Activated T-cell treated with anti-CD3 and anti-CD28 coated beads, Interleukin-2, amount 50 U/mL, for 4 hours (primary cell): ENCODE measurements at regions not wholly inside any gene's neighbourhood (a gene's known extent, or its start where the extent isn't known, plus 50 kb on each side); places are given as distances from the start of the nearest gene placed in this dataset.

Experiments used
- ATAC-seq, 2 donors: fragments of 200-7000 bp; cut with Tn5 transposase; one replicate each; pipeline ENCODE4 v1.10.0; 2021
- DNase-seq: peaks from one replicate; pipeline ENCODE4 v3.0.0-alpha.2; 2020
- H3K27me3 Mint-ChIP-seq: one replicate; pipeline ENCODE4 v1.8.0; 2021; ENCODE audit warnings: low read depth, mixed read lengths
- H3K36me3 Mint-ChIP-seq: one replicate; pipeline ENCODE4 v1.8.0; 2022; ENCODE audit warnings: mixed read lengths; ENCODE audit not compliant: insufficient read depth
- H3K4me1 Mint-ChIP-seq: one replicate; pipeline ENCODE4 v1.8.0; 2021; ENCODE audit warnings: low read depth, mixed read lengths
- H3K4me3 Mint-ChIP-seq: one replicate; pipeline ENCODE4 v1.8.0; 2021; ENCODE audit warnings: mild to moderate bottlenecking, moderate library complexity, mixed read lengths
- H3K9me3 Mint-ChIP-seq: one replicate; pipeline ENCODE4 v1.8.0; 2021; ENCODE audit warnings: mixed read lengths

- DNase-seq (no peak), ATAC-seq (no peak)
- peaks cover 2% of the 10 kb centered on the region for H3K9me3 Mint-ChIP-seq
- H3K36me3 Mint-ChIP-seq, result no peaks in the 10 kb centered on the region
- H3K4me1 Mint-ChIP-seq, result no peaks in the 10 kb centered on the region
- H3K4me3 Mint-ChIP-seq, result no peak overlapping the region
- peaks cover 18% of the 10 kb centered on the region for H3K27me3 Mint-ChIP-seq
Measured at GRCh38 chr2:239891698-239892097, 133.4 kb downstream of the NDUFA10 start.

GRCh38 chr2:239890206-239890746 is 134.9 kb downstream of the NDUFA10 start:
- no peak for DNase-seq
- Mint-ChIP-seq H3K36me3 (no peaks in the 10 kb centered on the region), H3K4me3 (no peak overlapping the region), H3K27me3 (peaks cover 16% of the 10 kb centered on the region), H3K9me3 (peaks cover 7% of the 10 kb centered on the region), H3K4me1 (no peaks in the 10 kb centered on the region)
- no peak for ATAC-seq

- no peak overlapping the region for H3K4me3 Mint-ChIP-seq
- H3K4me1 Mint-ChIP-seq, result no peaks in the 10 kb centered on the region
- DNase-seq (no peak), ATAC-seq (no peak)
- peaks cover 11% of the 10 kb centered on the region for H3K9me3 Mint-ChIP-seq
- H3K36me3 Mint-ChIP-seq, result no peaks in the 10 kb centered on the region
- peaks cover 11% of the 10 kb centered on the region for H3K27me3 Mint-ChIP-seq
Measured at GRCh38 chr2:239889641-239890121, 135.5 kb downstream of the NDUFA10 start.

GRCh38 chr2:239887604-239888003 is 137.5 kb downstream of the NDUFA10 start:
- H3K4me3 Mint-ChIP-seq, result no peak overlapping the region
- peaks cover 1% of the 10 kb centered on the region for H3K27me3 Mint-ChIP-seq
- H3K9me3 Mint-ChIP-seq, result peaks cover 17% of the 10 kb centered on the region

GRCh38 chr2:239886781-239887180 is 138.4 kb downstream of the NDUFA10 start:
- peaks cover 3% of the 10 kb centered on the region for H3K27me3 Mint-ChIP-seq
- peaks cover 17% of the 10 kb centered on the region for H3K9me3 Mint-ChIP-seq
- ATAC-seq (no peak), DNase-seq (no peak)
- no peak overlapping the region for H3K4me3 Mint-ChIP-seq
- H3K36me3 Mint-ChIP-seq, result no peaks in the 10 kb centered on the region
- peaks cover 5% of the 10 kb centered on the region for H3K4me1 Mint-ChIP-seq

More at GRCh38 chr2:239887604-239888003, 137.5 kb downstream of the NDUFA10 start:
- no peaks in the 10 kb centered on the region for H3K4me1 Mint-ChIP-seq
- DNase-seq (no peak), ATAC-seq (no peak)
- no peaks in the 10 kb centered on the region for H3K36me3 Mint-ChIP-seq

- ATAC-seq (no peak), DNase-seq (no peak)
- Mint-ChIP-seq H3K4me3 (no peak overlapping the region), H3K36me3 (no peaks in the 10 kb centered on the region), H3K4me1 (peaks cover 5% of the 10 kb centered on the region), H3K9me3 (peaks cover 17% of the 10 kb centered on the region), H3K27me3 (peaks cover 5% of the 10 kb centered on the region)
Measured at GRCh38 chr2:239884875-239885274, 140.3 kb downstream of the NDUFA10 start.

- no peak overlapping the region for H3K4me3 Mint-ChIP-seq
- H3K4me1 Mint-ChIP-seq, result peaks cover 5% of the 10 kb centered on the region
- ATAC-seq (no peak), DNase-seq (no peak)
- peaks cover 17% of the 10 kb centered on the region for H3K9me3 Mint-ChIP-seq
- H3K36me3 Mint-ChIP-seq, result no peaks in the 10 kb centered on the region
- peaks cover 5% of the 10 kb centered on the region for H3K27me3 Mint-ChIP-seq
Measured at GRCh38 chr2:239884051-239884405, 141.1 kb downstream of the NDUFA10 start.

GRCh38 chr2:239883326-239884050 is 141.7 kb downstream of the NDUFA10 start:
- Mint-ChIP-seq H3K27me3 (peaks cover 5% of the 10 kb centered on the region), H3K4me3 (no peak overlapping the region), H3K4me1 (peaks cover 5% of the 10 kb centered on the region), H3K36me3 (no peaks in the 10 kb centered on the region), H3K9me3 (peaks cover 17% of the 10 kb centered on the region)
- ATAC-seq (no peak), DNase-seq (no peak)

- ATAC-seq (no peak), DNase-seq (no peak)
- Mint-ChIP-seq H3K9me3 (peaks cover 17% of the 10 kb centered on the region), H3K27me3 (peaks cover 5% of the 10 kb centered on the region), H3K4me3 (no peak overlapping the region), H3K36me3 (no peaks in the 10 kb centered on the region), H3K4me1 (peaks cover 6% of the 10 kb centered on the region)
Measured at GRCh38 chr2:239882781-239883180, 142.4 kb downstream of the NDUFA10 start.

- peaks cover 17% of the 10 kb centered on the region for H3K9me3 Mint-ChIP-seq
- no peak overlapping the region for H3K4me3 Mint-ChIP-seq
Measured at GRCh38 chr2:239882331-239882732, 142.8 kb downstream of the NDUFA10 start.

GRCh38 chr2:239881561-239882320 is 143.4 kb downstream of the NDUFA10 start:
- H3K4me3 Mint-ChIP-seq, result no peak overlapping the region
- H3K27me3 Mint-ChIP-seq, result peaks cover 5% of the 10 kb centered on the region
- DNase-seq, result no peak
- H3K36me3 Mint-ChIP-seq, result no peaks in the 10 kb centered on the region
- no peak for ATAC-seq
- peaks cover 15% of the 10 kb centered on the region for H3K9me3 Mint-ChIP-seq
- H3K4me1 Mint-ChIP-seq, result peaks cover 6% of the 10 kb centered on the region

More at GRCh38 chr2:239882331-239882732, 142.8 kb downstream of the NDUFA10 start:
- Mint-ChIP-seq H3K27me3 (peaks cover 5% of the 10 kb centered on the region), H3K36me3 (no peaks in the 10 kb centered on the region), H3K4me1 (peaks cover 6% of the 10 kb centered on the region)
- ATAC-seq, result peak in 1 of 2 donors; percentile 50
- peak; percentile 50 for DNase-seq

- H3K4me3 Mint-ChIP-seq, result no peak overlapping the region
- no peak for DNase-seq
- peaks cover 6% of the 10 kb centered on the region for H3K4me1 Mint-ChIP-seq
- peaks cover 4% of the 10 kb centered on the region for H3K27me3 Mint-ChIP-seq
- H3K9me3 Mint-ChIP-seq, result peaks cover 10% of the 10 kb centered on the region
- H3K36me3 Mint-ChIP-seq, result no peaks in the 10 kb centered on the region
- ATAC-seq, result no peak
Measured at GRCh38 chr2:239881031-239881471, 144.1 kb downstream of the NDUFA10 start.

GRCh38 chr2:239880396-239880795 is 144.7 kb downstream of the NDUFA10 start:
- Mint-ChIP-seq H3K36me3 (no peaks in the 10 kb centered on the region), H3K4me1 (peaks cover 6% of the 10 kb centered on the region), H3K9me3 (peaks cover 10% of the 10 kb centered on the region), H3K27me3 (peaks cover 5% of the 10 kb centered on the region), H3K4me3 (no peak overlapping the region)
- no peak for DNase-seq
- ATAC-seq, result no peak

- ATAC-seq, result no peak
- Mint-ChIP-seq H3K9me3 (peaks cover 4% of the 10 kb centered on the region), H3K4me1 (peaks cover 6% of the 10 kb centered on the region), H3K36me3 (no peaks in the 10 kb centered on the region), H3K4me3 (no peak overlapping the region), H3K27me3 (peaks cover 8% of the 10 kb centered on the region)
- DNase-seq, result no peak
Measured at GRCh38 chr2:239879423-239880084, 145.6 kb downstream of the NDUFA10 start.
